ENCODE measurements at regions not wholly inside any gene's neighbourhood (a gene's known extent, or its start where the extent isn't known, plus 50 kb on each side); places are given as distances from the start of the nearest gene placed in this dataset.

DNA sequence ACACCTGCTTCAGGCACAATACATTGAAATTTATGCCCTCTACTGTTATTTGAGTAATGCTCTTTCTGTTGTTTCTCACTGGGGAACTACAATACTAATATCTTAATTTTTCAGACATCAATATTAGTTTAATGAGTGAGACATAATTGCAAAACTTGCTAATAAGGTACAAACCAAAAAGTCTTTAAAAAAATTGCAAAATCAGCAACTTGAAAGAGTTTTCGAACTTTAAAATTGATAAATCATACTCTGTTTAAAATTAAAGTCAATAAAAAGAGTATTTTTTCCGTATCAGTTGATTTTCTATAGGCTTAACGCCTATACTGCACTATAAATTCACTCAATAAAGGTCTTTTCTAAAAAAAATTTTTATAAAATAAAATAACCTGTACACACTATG lies 1735.9 kb upstream of the SEL1L start:
- H3K27ac ChIP-seq (ENCODE audit: low read depth, low read length) = no peak overlapping the region
- H3K27me3 ChIP-seq (ENCODE audit: control insufficient read depth, insufficient read depth, low read length) = no peaks in the 10 kb centered on the region
- no peak overlapping the region for H3K4me3 ChIP-seq (ENCODE audit: low read depth, low read length)
- no peaks in the 10 kb centered on the region for H3K9me3 ChIP-seq (ENCODE audit: control insufficient read depth, insufficient read depth, low read length)
- ChIA-PET POLR2A (no interaction called here), CTCF (no interaction called here)
- no peak for DNase-seq (ENCODE audit: low read depth, low spot score)
- TF ChIP-seq CTCF (IDR thresholded peaks at IDR 0.05; ENCODE audit: low read depth, low read length) = no peak

DNA sequence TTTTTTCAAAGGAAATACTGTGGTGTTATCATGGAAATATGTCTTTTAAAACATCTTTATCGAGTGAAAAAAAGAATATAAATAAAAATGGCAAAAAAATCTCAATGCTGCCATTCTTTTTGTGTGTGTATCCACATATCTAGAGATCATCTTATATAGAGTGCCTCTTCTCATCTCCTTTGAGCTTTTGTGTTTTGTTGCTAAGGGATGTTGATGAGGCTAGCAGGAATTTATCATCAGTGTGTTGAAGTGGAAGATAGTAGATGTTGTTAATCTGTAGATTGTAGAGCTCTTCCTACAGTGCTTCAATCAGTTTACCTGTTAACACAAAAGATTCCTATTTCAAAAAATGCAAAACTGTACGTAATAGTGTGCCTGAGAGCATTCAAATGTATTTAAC lies 1738.0 kb upstream of the SEL1L start:
- H3K4me3 ChIP-seq (ENCODE audit: low read depth, low read length) = no peak overlapping the region
- ChIA-PET POLR2A (no interaction called here), CTCF (interaction anchor here (2.1 kb wide), 1 partner anchor 28 kb away, joined by 7 read pairs; no protein-coding TSS in a partner anchor)
- H3K9me3 ChIP-seq (ENCODE audit: control insufficient read depth, insufficient read depth, low read length) = no peaks in the 10 kb centered on the region
- no peaks in the 10 kb centered on the region for H3K27me3 ChIP-seq (ENCODE audit: control insufficient read depth, insufficient read depth, low read length)
- no peak for DNase-seq (ENCODE audit: low read depth, low spot score)
- H3K27ac ChIP-seq (ENCODE audit: low read depth, low read length) = no peak overlapping the region
- TF ChIP-seq CTCF (IDR thresholded peaks at IDR 0.05; ENCODE audit: low read depth, low read length) = no peak

DNA sequence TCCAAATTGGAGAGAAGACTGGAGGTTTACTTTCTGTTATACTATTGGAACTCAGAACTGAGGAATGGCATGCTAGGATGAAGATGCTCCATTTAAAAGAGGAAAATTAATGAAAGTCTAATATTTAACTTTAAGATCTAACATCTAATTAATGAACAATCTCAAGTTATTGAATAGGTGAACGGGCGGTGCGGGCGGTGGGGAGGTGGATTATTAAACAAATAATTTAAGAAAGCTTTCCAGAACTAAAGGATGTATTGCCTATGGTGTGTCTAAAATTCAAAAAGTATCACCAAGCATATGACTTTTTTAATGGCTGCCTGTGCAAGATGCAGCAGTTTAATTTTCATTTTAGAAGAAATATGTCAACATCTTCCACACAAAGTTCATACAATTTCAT lies 1747.1 kb upstream of the SEL1L start:
- Histone ChIP-seq H3K27ac (ENCODE audit: low read depth, low read length) (no peak overlapping the region), H3K27me3 (ENCODE audit: control insufficient read depth, insufficient read depth, low read length) (no peaks in the 10 kb centered on the region), H3K4me3 (ENCODE audit: low read depth, low read length) (no peak overlapping the region), H3K9me3 (ENCODE audit: control insufficient read depth, insufficient read depth, low read length) (no peaks in the 10 kb centered on the region)
- ChIA-PET CTCF (interaction anchor here (2.4 kb wide), 1 partner anchor 20 kb away, joined by 7 read pairs; no protein-coding TSS in a partner anchor), POLR2A (no interaction called here)
- no peak for DNase-seq (ENCODE audit: low read depth, low spot score)
- no peak for TF ChIP-seq CTCF (IDR thresholded peaks at IDR 0.05; ENCODE audit: low read depth, low read length)

DNA sequence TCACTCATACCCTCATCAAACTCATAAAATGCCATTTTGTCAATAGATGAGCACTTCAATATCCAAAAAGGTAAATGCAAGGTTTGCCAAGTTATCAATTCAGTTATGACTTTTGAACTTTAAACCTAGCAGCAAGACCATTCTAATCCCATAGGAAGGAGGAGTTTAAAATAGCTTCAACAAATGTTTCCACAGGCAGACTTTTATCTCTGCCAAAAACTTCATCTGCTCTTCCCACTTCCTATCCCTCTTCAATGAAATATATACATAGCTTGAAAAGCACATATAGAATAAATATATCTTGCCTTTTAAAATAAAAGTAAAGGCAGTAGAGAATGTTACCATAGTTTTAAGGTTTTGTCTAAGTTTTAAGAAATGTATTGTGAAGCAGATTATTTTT lies 1749.1 kb upstream of the SEL1L start:
- Histone ChIP-seq H3K27me3 (ENCODE audit: control insufficient read depth, insufficient read depth, low read length) (no peaks in the 10 kb centered on the region), H3K4me3 (ENCODE audit: low read depth, low read length) (no peak overlapping the region), H3K27ac (ENCODE audit: low read depth, low read length) (no peak overlapping the region), H3K9me3 (ENCODE audit: control insufficient read depth, insufficient read depth, low read length) (no peaks in the 10 kb centered on the region)
- ChIA-PET POLR2A (interaction anchor here (0.5 kb wide), 1 partner anchor 341 kb away, joined by 6 read pairs; no protein-coding TSS in a partner anchor), CTCF (interaction anchor here (0.6 to 2.4 kb wide), 2 partner anchors 18 to 178 kb away, joined by 3 to 7 read pairs; no protein-coding TSS in a partner anchor)
- DNase-seq (ENCODE audit: low read depth, low spot score) = no peak
- no peak for TF ChIP-seq CTCF (IDR thresholded peaks at IDR 0.05; ENCODE audit: low read depth, low read length)

DNA sequence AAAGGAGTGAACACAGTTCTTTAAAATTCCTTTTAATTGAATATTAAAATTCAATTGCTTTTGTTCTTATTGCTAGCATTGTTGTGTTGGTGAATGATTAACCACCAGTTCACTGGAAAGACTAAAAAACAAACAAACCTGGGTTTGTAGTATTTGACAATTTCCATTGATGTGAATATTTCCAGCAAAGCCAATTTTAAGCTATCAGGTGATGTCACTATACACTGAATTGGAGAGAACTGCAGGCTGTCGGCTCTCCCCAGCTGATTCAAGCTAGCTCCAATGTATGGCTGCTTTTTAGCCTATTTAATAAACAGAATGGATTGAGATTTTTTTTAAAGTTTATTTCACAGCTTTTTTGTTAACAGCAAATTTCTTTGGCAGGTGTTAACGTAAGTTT lies 1753.6 kb upstream of the SEL1L start:
- no peak for DNase-seq (ENCODE audit: low read depth, low spot score)
- ChIA-PET POLR2A (interaction anchor here (0.5 kb wide), 1 partner anchor 279 kb away, joined by 5 read pairs; no protein-coding TSS in a partner anchor), CTCF (no interaction called here)
- H3K27ac ChIP-seq (ENCODE audit: low read depth, low read length) = no peak overlapping the region
- no peaks in the 10 kb centered on the region for H3K27me3 ChIP-seq (ENCODE audit: control insufficient read depth, insufficient read depth, low read length)
- H3K4me3 ChIP-seq (ENCODE audit: low read depth, low read length) = no peak overlapping the region
- TF ChIP-seq CTCF (IDR thresholded peaks at IDR 0.05; ENCODE audit: low read depth, low read length) = no peak
- H3K9me3 ChIP-seq (ENCODE audit: control insufficient read depth, insufficient read depth, low read length) = no peaks in the 10 kb centered on the region
